ENCODE measurements at regions not wholly inside any gene's neighbourhood (a gene's known extent, or its start where the extent isn't known, plus 50 kb on each side); places are given as distances from the start of the nearest gene placed in this dataset.

DNA sequence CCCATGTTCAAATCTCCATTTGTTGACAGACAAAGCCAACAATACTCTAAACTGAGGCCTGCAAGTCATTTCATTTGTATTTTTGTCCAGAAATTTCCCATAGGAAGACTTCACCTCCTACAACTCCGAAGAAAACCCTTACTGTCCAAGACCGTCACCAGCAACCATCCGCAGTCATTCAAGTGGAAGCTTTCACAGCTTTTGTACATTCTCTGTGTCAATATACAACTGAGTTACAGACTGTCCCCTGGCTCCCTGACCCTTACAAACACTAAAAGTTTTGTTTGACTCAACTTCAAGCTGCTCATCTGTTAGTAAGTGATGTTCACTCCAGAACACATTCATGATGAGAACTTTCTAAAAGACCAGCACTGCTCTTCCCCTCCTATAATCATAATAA, 210.1 kb downstream of the DEPDC1B start:
- 65% methylated on average over 3 of the region's 3 CpGs for WGBS (ENCODE audit: insufficient coverage)
- H3K4me3 ChIP-seq (ENCODE audit: low read length), result no peak overlapping the region
- no peak for DNase-seq
- H3K27me3 ChIP-seq (ENCODE audit: control insufficient read depth, insufficient read depth, low read length), result no peaks in the 10 kb centered on the region
- no peaks in the 10 kb centered on the region for H3K36me3 ChIP-seq (ENCODE audit: control insufficient read depth, insufficient read depth, low read length)
- H3K9me3 ChIP-seq (replicated peaks; ENCODE audit: control insufficient read depth, low read depth, low read length), result no peaks in the 10 kb centered on the region
- H3K4me1 ChIP-seq (ENCODE audit: control insufficient read depth, insufficient read depth, low read length), result no peaks in the 10 kb centered on the region
- no peak overlapping the region for H3K27ac ChIP-seq (ENCODE audit: low read length)

DNA sequence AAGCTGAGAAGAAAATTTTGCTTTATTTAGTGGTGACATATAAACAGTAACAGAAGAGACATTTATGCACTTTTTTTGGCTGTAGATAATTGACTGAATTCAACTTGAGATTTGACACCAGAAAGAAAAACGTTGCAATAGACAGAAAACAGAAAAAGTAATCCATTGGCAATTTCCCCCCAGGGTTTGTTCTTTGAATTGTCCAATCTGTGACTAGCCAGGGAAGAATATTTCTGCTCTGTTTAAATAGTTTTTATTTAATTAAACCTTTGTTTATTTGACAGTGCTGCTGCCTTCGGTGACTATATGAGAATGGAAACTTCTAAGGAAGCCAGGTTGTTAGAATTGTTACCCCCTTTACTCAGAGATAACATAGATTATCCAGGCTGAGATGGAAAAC, 210.6 kb downstream of the DEPDC1B start:
- Histone ChIP-seq H3K36me3 (ENCODE audit: control insufficient read depth, insufficient read depth, low read length) (no peaks in the 10 kb centered on the region), H3K4me3 (ENCODE audit: low read length) (no peak overlapping the region), H3K4me1 (ENCODE audit: control insufficient read depth, insufficient read depth, low read length) (no peaks in the 10 kb centered on the region), H3K9me3 (replicated peaks; ENCODE audit: control insufficient read depth, low read depth, low read length) (no peaks in the 10 kb centered on the region), H3K27me3 (ENCODE audit: control insufficient read depth, insufficient read depth, low read length) (no peaks in the 10 kb centered on the region), H3K27ac (ENCODE audit: low read length) (no peak overlapping the region)
- WGBS (ENCODE audit: insufficient coverage), result 20% methylated on average over 1 of the region's 2 CpGs
- DNase-seq, result no peak

DNA sequence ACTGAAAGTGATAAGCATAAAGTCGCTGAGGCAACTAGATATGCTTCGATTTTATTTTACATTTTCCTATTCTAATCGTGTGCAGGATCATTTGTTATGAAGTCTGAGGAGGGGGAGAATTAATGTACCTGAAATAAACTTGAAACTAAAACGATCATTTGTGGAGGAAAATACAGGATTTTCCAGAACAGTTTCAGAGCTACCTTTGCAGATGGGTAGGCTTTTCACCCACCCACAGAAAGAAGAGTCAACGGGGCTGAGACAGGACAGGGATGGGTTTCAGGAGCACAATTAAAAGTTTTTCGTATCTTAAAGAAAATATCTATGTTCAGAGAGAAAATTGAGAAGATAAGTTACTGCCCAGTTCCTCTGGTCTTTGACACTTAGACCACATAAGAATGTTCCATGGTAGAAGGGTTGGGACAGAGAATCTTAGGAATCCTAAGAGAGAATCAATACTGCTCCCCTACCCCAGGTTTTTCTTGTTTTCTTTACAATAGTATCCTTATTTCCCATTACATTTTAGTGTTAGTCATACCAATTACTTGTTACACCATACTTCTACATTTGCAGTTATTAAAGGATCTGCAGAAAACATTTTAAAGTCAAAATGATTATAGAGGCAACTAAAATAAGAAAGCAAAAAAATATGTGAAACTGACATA, 211.4 kb downstream of the DEPDC1B start:
- no CpG with 5 or more reads among the region's 6 CpGs for WGBS (ENCODE audit: insufficient coverage)

DNA sequence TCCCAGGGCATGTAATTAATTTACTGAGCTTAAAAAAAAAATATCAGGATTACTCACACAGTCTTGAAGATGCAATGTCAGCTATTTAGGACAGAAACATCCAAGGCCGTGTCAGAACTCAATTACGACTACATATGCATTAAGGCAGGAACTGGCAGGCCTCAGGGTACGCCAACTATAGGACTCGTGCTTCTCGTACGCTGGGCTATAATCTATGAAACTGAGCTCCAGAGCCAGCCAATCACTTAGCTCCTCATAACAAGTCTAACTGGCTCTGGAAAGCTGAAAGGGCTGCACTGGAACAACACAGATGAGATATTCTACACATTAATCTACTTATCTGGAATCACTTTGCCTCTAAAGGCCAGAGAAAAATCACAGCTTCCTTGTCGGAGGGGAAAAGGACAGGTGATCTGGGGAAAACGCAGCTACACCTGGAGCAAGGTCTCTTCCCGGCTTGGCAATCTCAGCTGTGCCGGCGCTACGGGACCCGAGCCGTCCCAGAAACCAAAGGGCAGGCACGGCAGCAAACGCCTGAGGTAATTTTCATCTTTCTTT, 212.0 kb downstream of the DEPDC1B start:
- peak; percentile 38 for DNase-seq
- Histone ChIP-seq H3K4me3 (ENCODE audit: low read length) (no peak overlapping the region), H3K27ac (ENCODE audit: low read length) (no peak overlapping the region), H3K9me3 (replicated peaks; ENCODE audit: control insufficient read depth, low read depth, low read length) (no peaks in the 10 kb centered on the region), H3K36me3 (ENCODE audit: control insufficient read depth, insufficient read depth, low read length) (no peaks in the 10 kb centered on the region), H3K4me1 (ENCODE audit: control insufficient read depth, insufficient read depth, low read length) (no peaks in the 10 kb centered on the region), H3K27me3 (ENCODE audit: control insufficient read depth, insufficient read depth, low read length) (no peaks in the 10 kb centered on the region)
- 51% methylated on average over 7 of the region's 16 CpGs for WGBS (ENCODE audit: insufficient coverage)

More for the DNA sequence above, 211.4 kb downstream of the DEPDC1B start:
- Histone ChIP-seq H3K4me1 (ENCODE audit: control insufficient read depth, insufficient read depth, low read length) (no peaks in the 10 kb centered on the region), H3K36me3 (ENCODE audit: control insufficient read depth, insufficient read depth, low read length) (no peaks in the 10 kb centered on the region), H3K27ac (ENCODE audit: low read length) (no peak overlapping the region), H3K9me3 (replicated peaks; ENCODE audit: control insufficient read depth, low read depth, low read length) (no peaks in the 10 kb centered on the region), H3K4me3 (ENCODE audit: low read length) (no peak overlapping the region), H3K27me3 (ENCODE audit: control insufficient read depth, insufficient read depth, low read length) (no peaks in the 10 kb centered on the region)
- DNase-seq, result no peak

DNA sequence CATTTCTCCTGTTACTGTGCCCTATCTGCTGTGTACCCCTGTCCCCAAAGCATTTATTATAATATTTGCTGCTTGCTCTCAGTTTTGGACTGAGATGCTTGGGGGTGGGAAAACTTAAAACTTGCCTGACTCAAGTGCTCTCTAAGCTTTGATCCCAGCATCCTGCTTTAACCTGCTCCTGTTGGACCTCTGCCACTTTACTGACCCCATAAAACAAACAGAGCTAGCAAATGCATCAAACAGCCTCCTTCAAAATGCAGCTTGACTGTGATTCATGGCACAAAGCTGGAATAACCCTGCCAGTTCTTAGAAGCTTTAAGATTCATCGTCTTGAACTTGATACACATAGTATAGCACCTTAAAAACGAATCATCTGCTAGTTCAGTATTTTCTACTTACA, 212.5 kb downstream of the DEPDC1B start:
- no CpG with 5 or more reads among the region's 2 CpGs for WGBS (ENCODE audit: insufficient coverage)
- H3K4me1 ChIP-seq (ENCODE audit: control insufficient read depth, insufficient read depth, low read length), result no peaks in the 10 kb centered on the region
- no peaks in the 10 kb centered on the region for H3K27me3 ChIP-seq (ENCODE audit: control insufficient read depth, insufficient read depth, low read length)
- no peaks in the 10 kb centered on the region for H3K9me3 ChIP-seq (replicated peaks; ENCODE audit: control insufficient read depth, low read depth, low read length)
- peak; percentile 25 for DNase-seq
- H3K27ac ChIP-seq (ENCODE audit: low read length), result no peak overlapping the region
- no peaks in the 10 kb centered on the region for H3K36me3 ChIP-seq (ENCODE audit: control insufficient read depth, insufficient read depth, low read length)
- H3K4me3 ChIP-seq (ENCODE audit: low read length), result no peak overlapping the region

DNA sequence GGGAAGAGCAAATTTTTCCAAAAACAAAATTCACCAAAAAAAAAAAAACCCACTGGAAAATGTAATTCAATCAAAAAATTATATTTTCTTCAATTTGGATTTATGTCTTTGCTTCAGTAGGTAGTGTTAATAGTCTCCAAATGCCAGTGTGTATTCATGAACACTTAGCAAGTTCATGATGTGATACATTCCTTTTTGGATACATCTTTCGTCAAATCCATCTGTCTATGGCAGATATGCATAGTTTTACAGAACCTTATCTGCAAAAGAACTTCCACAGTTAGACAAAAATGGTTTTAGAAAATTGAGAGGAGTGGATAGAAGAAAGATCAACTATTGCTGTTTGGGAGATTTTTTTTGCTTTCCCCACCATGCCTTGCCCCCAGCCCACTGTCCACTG, 214.6 kb downstream of the DEPDC1B start:
- H3K4me3 ChIP-seq (ENCODE audit: low read length), result no peak overlapping the region
- H3K36me3 ChIP-seq (ENCODE audit: control insufficient read depth, insufficient read depth, low read length), result no peaks in the 10 kb centered on the region
- H3K27me3 ChIP-seq (ENCODE audit: control insufficient read depth, insufficient read depth, low read length), result no peaks in the 10 kb centered on the region
- DNase-seq, result no peak
- no CpG with 5 or more reads among the region's 1 CpG for WGBS (ENCODE audit: insufficient coverage)
- H3K27ac ChIP-seq (ENCODE audit: low read length), result no peak overlapping the region
- H3K4me1 ChIP-seq (ENCODE audit: control insufficient read depth, insufficient read depth, low read length), result no peaks in the 10 kb centered on the region
- no peaks in the 10 kb centered on the region for H3K9me3 ChIP-seq (replicated peaks; ENCODE audit: control insufficient read depth, low read depth, low read length)

DNA sequence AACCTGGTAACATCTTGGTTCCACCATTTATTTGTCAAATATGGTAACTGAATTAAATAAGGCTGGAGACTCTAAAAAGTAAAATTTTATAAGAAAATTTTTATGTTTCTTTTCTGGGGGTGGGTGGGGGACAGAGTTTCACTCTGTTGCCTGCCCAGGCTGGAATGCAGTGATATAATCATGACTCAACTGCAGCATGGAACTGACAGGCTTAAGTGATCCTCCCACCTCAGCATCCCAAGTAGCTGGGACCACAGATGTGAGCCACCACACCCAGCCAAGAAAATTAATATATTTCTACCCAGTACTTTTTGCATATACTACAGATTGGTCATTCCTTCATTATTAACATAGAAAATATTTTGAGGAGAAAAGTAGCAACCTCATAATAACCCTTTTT, 216.9 kb downstream of the DEPDC1B start:
- no peaks in the 10 kb centered on the region for H3K4me1 ChIP-seq (ENCODE audit: control insufficient read depth, insufficient read depth, low read length)
- H3K27ac ChIP-seq (ENCODE audit: low read length), result no peak overlapping the region
- DNase-seq, result no peak
- H3K4me3 ChIP-seq (ENCODE audit: low read length), result no peak overlapping the region
- no peaks in the 10 kb centered on the region for H3K36me3 ChIP-seq (ENCODE audit: control insufficient read depth, insufficient read depth, low read length)
- H3K9me3 ChIP-seq (replicated peaks; ENCODE audit: control insufficient read depth, low read depth, low read length), result no peaks in the 10 kb centered on the region
- no peaks in the 10 kb centered on the region for H3K27me3 ChIP-seq (ENCODE audit: control insufficient read depth, insufficient read depth, low read length)

DNA sequence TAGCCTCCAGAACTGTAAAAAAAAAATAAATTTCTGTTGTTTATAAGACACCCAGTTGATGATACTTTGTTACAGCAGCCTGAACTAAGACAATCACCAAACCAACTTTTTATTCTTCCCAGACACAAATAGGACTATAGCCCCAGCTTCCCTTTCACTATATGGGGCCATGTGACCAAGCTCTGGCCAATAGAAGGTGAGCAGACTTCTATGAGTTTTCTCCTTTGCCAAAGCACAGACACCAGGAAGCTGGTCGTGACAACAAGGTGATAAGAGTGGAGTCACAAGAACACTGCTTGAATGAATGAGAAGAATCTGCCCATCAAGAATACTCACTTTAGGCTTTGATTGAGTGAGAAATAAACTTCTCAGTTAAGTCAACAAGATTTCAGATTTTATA, 217.7 kb downstream of the DEPDC1B start:
- WGBS (ENCODE audit: insufficient coverage), result no CpG with 5 or more reads among the region's 1 CpG

DNA sequence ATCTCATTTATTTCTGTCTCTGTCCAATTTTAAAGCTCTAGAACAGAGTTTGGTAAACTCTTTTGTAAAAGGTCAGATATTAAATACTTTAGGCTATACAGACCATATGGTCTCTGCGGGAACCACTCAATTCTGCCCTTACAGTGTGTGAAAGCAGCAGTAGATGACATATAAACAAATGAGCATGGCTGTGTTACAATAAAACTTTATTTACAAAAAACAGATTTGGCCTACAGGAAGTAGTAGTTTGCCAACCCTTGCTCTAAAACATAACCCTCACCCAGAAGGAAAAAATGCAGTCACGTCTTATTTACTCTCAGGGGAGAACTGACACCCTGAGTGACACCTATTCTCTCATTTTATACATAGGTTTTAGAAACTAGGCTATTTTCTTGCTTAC, 220.4 kb downstream of the DEPDC1B start:
- H3K9me3 ChIP-seq (replicated peaks; ENCODE audit: control insufficient read depth, low read depth, low read length), result no peaks in the 10 kb centered on the region
- H3K27ac ChIP-seq (ENCODE audit: low read length), result no peak overlapping the region
- WGBS (ENCODE audit: insufficient coverage), result no CpG with 5 or more reads among the region's 2 CpGs
- no peaks in the 10 kb centered on the region for H3K27me3 ChIP-seq (ENCODE audit: control insufficient read depth, insufficient read depth, low read length)
- no peaks in the 10 kb centered on the region for H3K36me3 ChIP-seq (ENCODE audit: control insufficient read depth, insufficient read depth, low read length)
- no peak overlapping the region for H3K4me3 ChIP-seq (ENCODE audit: low read length)
- H3K4me1 ChIP-seq (ENCODE audit: control insufficient read depth, insufficient read depth, low read length), result no peaks in the 10 kb centered on the region
- DNase-seq, result no peak

More for the DNA sequence above, 217.7 kb downstream of the DEPDC1B start:
- H3K36me3 ChIP-seq (ENCODE audit: control insufficient read depth, insufficient read depth, low read length), result no peaks in the 10 kb centered on the region
- no peaks in the 10 kb centered on the region for H3K9me3 ChIP-seq (replicated peaks; ENCODE audit: control insufficient read depth, low read depth, low read length)
- no peaks in the 10 kb centered on the region for H3K4me1 ChIP-seq (ENCODE audit: control insufficient read depth, insufficient read depth, low read length)
- no peak overlapping the region for H3K27ac ChIP-seq (ENCODE audit: low read length)
- H3K27me3 ChIP-seq (ENCODE audit: control insufficient read depth, insufficient read depth, low read length), result no peaks in the 10 kb centered on the region
- H3K4me3 ChIP-seq (ENCODE audit: low read length), result no peak overlapping the region
- no peak for DNase-seq

DNA sequence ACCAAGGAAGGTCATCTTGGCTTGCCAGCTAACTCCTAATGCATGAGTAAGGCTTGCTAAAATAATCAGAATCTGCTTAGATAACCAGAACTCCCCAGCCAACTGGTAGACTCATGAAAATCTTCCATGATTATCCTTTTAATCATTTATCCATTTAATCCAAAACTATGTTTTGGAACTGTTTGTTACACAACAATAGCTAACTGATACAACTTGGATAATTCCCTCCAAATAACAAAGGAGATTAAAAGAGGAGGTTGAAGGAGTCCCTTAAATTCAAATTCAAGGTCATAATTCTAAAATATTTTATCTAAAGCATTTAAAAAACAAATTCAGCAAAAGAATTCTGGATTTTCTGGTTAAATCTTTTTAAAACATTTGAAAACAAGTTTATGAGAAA, 222.1 kb downstream of the DEPDC1B start:
- no peaks in the 10 kb centered on the region for H3K27me3 ChIP-seq (ENCODE audit: control insufficient read depth, insufficient read depth, low read length)
- no peaks in the 10 kb centered on the region for H3K9me3 ChIP-seq (replicated peaks; ENCODE audit: control insufficient read depth, low read depth, low read length)
- no peak for DNase-seq
- no peaks in the 10 kb centered on the region for H3K36me3 ChIP-seq (ENCODE audit: control insufficient read depth, insufficient read depth, low read length)
- H3K27ac ChIP-seq (ENCODE audit: low read length), result no peak overlapping the region
- no peak overlapping the region for H3K4me3 ChIP-seq (ENCODE audit: low read length)
- no peaks in the 10 kb centered on the region for H3K4me1 ChIP-seq (ENCODE audit: control insufficient read depth, insufficient read depth, low read length)

DNA sequence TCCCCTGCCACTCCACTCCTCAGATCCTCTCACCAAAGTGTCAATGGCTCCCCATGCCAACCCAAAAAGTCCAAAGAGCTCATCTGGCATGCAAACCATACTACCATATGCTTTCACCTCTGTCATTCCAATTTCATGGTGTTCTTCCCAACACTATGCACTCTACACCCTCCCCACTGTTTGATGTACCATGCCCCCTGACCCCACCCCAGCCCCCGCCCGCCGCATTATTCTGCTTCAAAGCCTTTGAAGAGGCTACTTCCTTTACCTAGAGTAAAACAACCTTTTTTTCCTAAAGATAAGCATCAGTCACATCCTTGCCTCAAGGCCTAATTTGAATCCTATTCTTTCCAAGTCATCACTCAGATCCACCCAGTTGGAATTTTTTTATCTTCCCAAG, 226.3 kb downstream of the DEPDC1B start:
- no peaks in the 10 kb centered on the region for H3K9me3 ChIP-seq (replicated peaks; ENCODE audit: control insufficient read depth, low read depth, low read length)
- 90% methylated on average over 3 of the region's 3 CpGs for WGBS (ENCODE audit: insufficient coverage)

More for the DNA sequence above, 226.3 kb downstream of the DEPDC1B start:
- no peaks in the 10 kb centered on the region for H3K36me3 ChIP-seq (ENCODE audit: control insufficient read depth, insufficient read depth, low read length)
- H3K27ac ChIP-seq (ENCODE audit: low read length), result no peak overlapping the region
- no peaks in the 10 kb centered on the region for H3K27me3 ChIP-seq (ENCODE audit: control insufficient read depth, insufficient read depth, low read length)
- no peak overlapping the region for H3K4me3 ChIP-seq (ENCODE audit: low read length)
- H3K4me1 ChIP-seq (ENCODE audit: control insufficient read depth, insufficient read depth, low read length), result no peaks in the 10 kb centered on the region
- no peak for DNase-seq
